ENCODE measurements at regions not wholly inside any gene's neighbourhood (a gene's known extent, or its start where the extent isn't known, plus 50 kb on each side); places are given as distances from the start of the nearest gene placed in this dataset.
"Not testable (repeated sequence)": the region's sequence is repeated elsewhere in the genome, so short reads cannot be mapped to it uniquely, and the experiment has no call there.

- no peak for FAIRE-seq
Observed at GRCh38 chr12:58009405-58010195, 68.2 kb downstream of the ATP23 start.

DNA sequence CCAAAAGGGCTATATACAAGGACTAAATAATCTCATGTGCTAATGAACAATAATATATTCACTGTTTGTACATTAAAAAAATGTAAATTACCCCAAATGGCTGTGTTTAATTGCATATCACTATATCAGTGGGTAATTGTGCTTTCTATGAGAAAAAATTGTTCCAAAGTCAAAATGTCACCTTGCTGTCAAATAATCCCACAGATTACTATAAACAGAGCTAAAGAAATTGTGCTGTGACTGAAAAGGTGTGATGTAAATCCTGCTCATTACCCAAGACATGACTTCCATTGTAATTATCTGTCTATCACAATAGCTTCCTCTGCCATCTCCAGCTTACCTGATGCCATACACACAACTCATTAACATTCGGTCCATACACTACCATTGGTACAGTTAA, 70.3 kb downstream of the ATP23 start:
- FAIRE-seq = no peak

DNA sequence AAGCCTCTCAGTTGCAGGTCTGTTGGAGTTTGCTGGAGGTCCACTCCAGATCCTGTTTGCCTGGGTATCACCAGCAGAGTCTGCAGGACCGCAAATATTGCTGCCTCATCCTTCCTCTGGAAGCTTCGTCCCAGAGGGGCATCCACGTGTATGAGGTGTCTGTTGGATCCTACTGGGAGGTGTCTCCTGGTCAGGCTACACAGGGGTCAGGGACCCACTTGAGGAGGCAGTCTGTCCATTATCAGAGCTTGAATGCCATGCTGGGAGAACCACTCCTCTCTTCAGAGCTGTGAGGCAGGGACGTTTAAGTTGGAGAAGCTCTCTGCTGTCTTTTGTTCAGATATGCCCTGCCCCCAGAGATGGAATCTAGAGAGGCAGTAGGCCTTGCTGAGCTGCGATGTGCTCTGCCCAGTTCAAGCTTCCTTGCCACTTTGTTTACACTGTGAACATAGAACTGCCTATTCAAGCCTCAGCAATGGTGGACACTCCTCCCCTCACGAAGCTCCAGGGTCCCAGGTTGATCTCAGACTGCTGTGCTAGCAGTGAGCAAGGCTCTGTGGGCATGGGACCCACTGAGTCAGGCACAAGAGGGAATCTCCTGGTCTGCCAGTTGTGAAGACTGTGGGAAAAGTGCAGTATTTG, 81.1 kb downstream of the ATP23 start:
- FAIRE-seq = not testable (repeated sequence)

- no peak for FAIRE-seq
Observed at GRCh38 chr12:58025431-58025830, 84.1 kb downstream of the ATP23 start.

GRCh38 chr12:58026426-58026825, 85.1 kb downstream of the ATP23 start:
- FAIRE-seq = no peak

DNA sequence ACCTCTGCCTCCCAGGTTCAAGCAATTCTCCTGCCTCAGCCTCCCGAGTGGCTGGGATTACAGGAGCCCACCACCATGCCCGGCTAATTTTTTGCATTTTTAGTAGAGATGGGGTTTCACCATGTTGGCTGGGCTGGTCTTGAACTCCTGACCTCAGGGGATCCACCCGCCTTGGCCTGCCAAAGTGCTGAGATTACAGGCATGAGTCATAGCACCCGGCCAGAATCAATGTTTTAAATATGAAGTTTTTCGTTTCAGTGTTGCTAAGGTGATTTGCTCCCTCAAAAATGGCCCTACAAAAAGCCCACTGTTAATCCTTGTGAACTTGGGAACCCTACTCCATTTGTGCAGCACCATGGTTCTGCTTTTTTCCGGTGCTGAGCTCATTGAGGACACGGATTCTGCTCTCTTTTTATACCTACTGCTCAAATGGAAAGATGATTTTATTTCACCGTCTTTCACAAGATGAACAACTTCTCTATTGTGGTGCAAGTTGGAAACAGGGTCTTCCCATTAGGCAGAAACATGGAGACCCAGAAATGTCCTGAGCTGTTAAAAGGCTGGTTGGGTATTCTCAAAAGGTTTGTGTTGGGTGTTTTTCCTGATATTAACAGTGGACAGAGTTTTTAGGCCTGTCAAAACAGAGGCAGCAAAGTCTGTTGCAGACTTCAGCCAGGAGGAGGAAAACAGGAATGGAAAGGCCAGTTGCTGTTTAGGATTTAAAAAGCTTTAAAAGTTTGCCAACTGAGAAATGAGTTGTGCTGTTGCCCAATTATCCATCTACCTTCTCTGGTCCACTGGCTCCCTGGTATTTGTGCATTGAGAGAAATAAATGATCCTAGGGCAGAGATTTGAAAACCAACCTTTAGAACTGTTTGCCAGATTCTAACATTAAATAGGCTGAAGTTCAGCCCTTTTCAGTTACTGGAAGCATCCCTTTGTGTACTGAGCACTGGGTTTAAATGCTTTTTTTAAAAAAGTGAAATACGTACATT, 85.8 kb downstream of the ATP23 start:
- FAIRE-seq = no peak

DNA sequence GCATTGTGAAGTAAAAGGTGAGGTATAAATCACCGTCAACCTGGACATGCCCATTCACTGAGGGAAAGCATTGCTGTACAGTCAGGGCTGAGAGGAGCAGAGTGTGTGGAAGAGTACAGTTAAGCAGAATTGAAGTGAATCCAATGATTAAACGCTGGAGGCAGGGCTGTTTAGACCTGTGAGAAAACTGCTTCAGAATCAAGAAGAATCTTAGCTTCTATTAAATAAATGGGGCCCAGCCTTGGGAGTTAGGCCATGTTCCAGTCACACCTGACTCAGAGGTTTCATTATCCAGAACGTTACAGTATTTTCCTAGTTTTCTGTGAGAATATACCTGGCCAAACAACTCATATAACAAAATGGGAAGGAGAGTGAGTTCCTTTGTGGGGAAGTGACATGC, 86.9 kb downstream of the ATP23 start:
- no peak for FAIRE-seq

- no peak for FAIRE-seq
Observed at GRCh38 chr12:58029260-58029659, 87.9 kb downstream of the ATP23 start.

DNA sequence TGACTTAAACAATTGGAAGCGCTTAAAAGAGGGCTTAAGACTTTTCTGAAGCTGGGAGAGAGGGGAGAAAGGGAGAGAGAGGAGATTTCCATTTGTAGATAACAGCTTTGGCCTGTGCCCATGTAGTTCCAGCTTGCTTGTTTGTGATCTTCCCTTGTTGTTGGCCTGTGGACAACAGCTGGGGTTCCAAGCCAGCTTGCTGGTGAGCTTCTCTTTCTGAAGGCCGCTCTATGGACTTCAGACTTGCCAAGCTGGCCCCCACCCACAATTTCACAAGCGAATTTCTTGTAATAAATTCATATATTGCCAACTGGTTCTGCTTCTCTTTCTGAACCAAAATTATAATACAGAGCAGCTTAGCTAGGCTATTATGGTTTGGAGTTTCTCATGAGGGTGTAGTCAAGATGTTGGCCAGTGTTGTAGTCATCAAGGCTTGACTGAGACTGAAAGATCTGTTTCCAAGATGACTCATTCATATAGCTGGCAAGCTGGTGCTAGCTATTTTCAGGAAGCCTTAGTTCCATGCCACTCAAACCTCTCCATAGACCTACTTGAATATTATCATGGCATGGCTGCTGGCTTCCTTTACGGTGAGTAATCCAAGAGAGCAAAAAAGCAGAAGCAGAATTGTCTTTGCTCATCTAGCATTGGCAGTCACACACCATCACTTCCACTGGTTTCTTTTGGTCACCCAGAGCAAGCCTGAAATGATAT, 89.4 kb downstream of the ATP23 start:
- FAIRE-seq = no peak

DNA sequence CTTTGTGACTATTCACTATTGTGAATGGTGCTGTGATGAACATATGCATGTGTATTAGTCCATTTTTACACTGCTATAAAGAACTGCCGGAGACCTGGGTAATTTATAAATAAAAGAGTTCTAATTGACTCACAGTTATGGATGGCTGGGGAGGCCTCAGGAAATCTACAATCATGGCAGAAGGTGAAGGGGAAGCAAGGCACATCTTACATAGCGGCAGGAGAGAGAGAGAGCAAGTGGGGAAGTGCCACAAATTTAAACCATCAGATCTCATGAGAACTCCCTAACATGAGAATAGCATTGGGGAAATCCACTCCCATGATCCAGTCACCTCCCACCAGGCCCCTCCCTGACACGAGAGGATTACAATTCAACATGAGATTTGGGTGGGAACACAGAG, 90.8 kb downstream of the ATP23 start:
- FAIRE-seq = no peak

- FAIRE-seq = no peak
Observed at GRCh38 chr12:58033831-58034230, 92.5 kb downstream of the ATP23 start.

- no peak for FAIRE-seq
Observed at GRCh38 chr12:58034311-58034710, 92.9 kb downstream of the ATP23 start.

GRCh38 chr12:58034712-58035111, 93.3 kb downstream of the ATP23 start:
- no peak for FAIRE-seq

DNA sequence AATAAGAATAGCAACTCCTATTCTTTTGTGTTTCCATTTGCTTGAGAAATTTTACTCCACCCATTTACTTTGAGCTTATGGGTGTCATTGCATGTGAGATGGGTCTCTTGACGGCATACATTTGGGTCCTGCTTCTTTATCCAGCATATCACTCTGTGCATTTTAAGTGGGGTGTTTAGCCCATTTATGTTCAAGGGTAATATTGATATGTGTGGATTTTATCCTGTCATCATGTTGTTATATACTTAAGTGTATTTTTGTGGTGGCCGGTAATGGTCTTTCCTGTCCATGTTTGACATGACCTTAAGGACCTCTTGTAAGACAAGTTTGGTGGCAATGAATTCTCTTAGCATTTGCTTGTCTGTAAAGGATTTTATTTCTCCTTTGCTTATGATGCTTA, 100.1 kb downstream of the ATP23 start:
- FAIRE-seq = no peak

- FAIRE-seq = no peak
Observed at GRCh38 chr12:58044966-58045365, 103.6 kb downstream of the ATP23 start.

- FAIRE-seq = no peak
Observed at GRCh38 chr12:58046271-58046670, 104.9 kb downstream of the ATP23 start.

- FAIRE-seq = no peak
Observed at GRCh38 chr12:58051378-58051777, 110.0 kb downstream of the ATP23 start.

GRCh38 chr12:58064666-58065065, 123.3 kb downstream of the ATP23 start:
- FAIRE-seq = no peak

DNA sequence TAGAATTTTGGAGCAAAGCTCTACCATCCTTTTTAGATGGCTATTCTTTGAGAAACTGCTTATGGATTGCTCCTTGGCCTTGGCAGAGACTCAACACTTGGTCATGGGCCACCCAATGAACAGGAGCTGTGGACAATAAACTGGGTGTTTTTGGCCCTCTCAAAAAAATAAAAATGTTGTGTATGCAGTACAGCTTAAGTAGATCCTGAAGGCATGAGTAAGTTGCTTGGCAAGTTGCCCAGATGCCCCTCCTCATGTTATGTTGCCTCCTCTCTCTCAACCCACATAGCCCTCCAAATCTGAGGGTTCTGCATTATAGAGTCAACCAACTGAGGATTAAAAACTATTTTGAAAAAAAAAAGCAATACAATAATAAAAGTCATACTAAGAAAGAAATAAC, 124.9 kb downstream of the ATP23 start:
- no peak for FAIRE-seq

- FAIRE-seq = no peak
Observed at GRCh38 chr12:58067610-58068387, 126.4 kb downstream of the ATP23 start.

GRCh38 chr12:58068706-58069105, 127.3 kb downstream of the ATP23 start:
- FAIRE-seq = no peak
